ENCODE measurements at regions not wholly inside any gene's neighbourhood (a gene's known extent, or its start where the extent isn't known, plus 50 kb on each side); places are given as distances from the start of the nearest gene placed in this dataset.

DNA sequence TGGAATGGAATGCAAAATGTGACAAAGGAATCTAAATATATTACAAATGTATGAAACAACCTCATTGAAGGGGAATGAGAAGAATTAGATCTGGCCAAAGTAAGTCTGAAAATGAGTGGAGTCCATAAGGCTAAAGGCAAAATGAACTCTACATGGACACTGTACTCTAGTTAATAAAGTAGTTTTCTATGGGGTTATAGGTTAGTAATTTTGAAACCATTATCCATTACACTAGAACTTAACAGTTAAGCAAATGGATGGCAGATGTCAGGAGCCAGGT lies 222.1 kb downstream of the NUAK1 start:
- H3K36me3 ChIP-seq (ENCODE audit: control insufficient read depth, insufficient read depth, low read length): no peaks in the 10 kb centered on the region
- DNase-seq (ENCODE audit: low read depth): no peak
- H3K4me3 ChIP-seq (ENCODE audit: low read depth, low read length): no peak overlapping the region
- TF ChIP-seq, protein P1, sequence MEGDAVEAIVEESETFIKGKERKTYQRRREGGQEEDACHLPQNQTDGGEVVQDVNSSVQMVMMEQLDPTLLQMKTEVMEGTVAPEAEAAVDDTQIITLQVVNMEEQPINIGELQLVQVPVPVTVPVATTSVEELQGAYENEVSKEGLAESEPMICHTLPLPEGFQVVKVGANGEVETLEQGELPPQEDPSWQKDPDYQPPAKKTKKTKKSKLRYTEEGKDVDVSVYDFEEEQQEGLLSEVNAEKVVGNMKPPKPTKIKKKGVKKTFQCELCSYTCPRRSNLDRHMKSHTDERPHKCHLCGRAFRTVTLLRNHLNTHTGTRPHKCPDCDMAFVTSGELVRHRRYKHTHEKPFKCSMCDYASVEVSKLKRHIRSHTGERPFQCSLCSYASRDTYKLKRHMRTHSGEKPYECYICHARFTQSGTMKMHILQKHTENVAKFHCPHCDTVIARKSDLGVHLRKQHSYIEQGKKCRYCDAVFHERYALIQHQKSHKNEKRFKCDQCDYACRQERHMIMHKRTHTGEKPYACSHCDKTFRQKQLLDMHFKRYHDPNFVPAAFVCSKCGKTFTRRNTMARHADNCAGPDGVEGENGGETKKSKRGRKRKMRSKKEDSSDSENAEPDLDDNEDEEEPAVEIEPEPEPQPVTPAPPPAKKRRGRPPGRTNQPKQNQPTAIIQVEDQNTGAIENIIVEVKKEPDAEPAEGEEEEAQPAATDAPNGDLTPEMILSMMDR (IDR thresholded peaks at IDR 0.05; ENCODE audit: insufficient read depth, low read length, poor library complexity, severe bottlenecking): no peak
- no peaks in the 10 kb centered on the region for H3K27me3 ChIP-seq (ENCODE audit: control insufficient read depth, insufficient read depth, low read length)

DNA sequence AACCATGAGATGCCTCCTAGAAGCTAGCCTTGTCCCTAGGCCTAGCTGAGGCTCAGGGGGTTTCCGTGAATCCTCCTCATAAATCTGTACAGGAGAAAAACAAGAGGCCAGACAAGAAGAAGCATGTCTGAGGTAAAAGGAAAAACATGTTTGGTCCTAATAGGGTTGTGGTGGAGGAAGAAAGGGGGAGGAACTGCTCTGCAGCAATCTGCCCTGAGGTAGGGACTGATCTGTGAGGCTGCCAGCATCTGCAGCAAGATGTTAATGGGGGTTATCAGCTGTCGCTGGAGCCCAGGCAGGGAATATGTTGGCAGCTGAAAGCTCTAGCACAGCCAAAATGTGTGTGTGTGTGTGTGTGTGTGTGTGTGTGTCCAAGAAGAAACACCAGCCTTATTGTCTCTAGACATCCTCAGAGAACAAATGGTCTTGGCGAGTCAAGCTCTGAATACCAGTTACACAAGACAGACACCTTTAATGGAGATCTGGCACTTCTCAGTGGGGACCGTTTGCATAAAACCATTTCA lies 218.5 kb downstream of the NUAK1 start:
- Histone ChIP-seq H3K36me3 (ENCODE audit: control insufficient read depth, insufficient read depth, low read length) (no peaks in the 10 kb centered on the region), H3K27me3 (ENCODE audit: control insufficient read depth, insufficient read depth, low read length) (no peaks in the 10 kb centered on the region), H3K4me3 (ENCODE audit: low read depth, low read length) (no peak overlapping the region)
- TF ChIP-seq, protein P1 (IDR thresholded peaks at IDR 0.05; ENCODE audit: insufficient read depth, low read length, poor library complexity, severe bottlenecking): no peak
- no peak for DNase-seq (ENCODE audit: low read depth)

DNA sequence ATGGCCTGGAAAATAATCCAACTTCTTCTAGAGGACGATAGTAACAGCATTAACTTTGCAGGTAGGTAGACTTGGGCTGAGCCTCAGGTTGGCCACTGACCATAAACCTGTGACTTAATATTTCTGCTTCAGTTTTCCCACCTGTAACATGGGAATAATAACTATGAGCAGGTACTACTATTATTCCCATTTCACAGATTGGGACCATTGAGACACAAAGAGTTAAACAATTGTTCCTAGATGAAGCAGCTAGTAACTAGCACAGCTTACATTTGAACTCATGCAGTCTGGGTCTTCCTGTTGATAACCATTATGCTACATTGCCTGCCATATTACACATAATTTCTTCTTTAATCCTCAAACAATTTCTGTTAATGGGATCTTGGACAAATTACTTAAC lies 217.7 kb downstream of the NUAK1 start:
- Histone ChIP-seq H3K27me3 (ENCODE audit: control insufficient read depth, insufficient read depth, low read length) (no peaks in the 10 kb centered on the region), H3K36me3 (ENCODE audit: control insufficient read depth, insufficient read depth, low read length) (no peaks in the 10 kb centered on the region), H3K4me3 (ENCODE audit: low read depth, low read length) (no peak overlapping the region)
- DNase-seq (ENCODE audit: low read depth): no peak
- TF ChIP-seq, protein P1 (IDR thresholded peaks at IDR 0.05; ENCODE audit: insufficient read depth, low read length, poor library complexity, severe bottlenecking): no peak

DNA sequence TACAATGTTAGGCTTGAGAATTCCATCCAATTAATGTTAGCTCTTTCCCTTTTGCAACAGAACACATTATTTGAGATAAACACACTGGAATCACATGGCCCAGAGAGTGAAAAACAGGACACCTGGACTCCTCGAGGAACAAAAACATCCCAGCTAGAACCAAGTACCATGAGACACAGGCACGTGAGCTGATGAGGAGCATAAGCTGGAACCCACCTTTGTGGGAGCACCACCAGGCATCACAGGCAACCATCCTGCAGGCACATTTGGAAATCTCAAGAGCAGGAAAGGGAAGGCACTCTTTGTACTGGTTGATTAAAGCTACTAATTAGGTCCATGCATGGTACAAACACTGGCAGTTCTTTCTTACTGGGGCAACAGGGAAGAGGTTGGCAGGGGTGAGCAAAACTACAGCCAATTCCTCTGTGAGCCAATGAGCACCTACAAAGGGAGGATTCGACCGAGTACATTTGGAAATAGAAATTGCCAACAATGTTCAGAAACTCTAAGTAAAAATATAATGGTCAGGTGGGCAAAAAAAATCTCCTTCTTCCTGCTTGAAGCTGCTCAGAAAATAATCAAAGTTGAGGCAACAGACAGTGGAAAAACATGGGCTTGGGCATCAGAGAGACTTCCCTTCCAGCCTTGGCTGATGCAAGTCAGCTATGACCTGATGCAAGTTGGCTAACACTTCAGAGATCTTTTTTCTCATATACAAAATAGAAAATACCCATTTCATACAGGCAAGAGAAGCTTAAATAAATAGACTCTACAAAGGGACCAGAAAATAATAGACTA lies 216.7 kb downstream of the NUAK1 start:
- H3K36me3 ChIP-seq (ENCODE audit: control insufficient read depth, insufficient read depth, low read length): no peaks in the 10 kb centered on the region

DNA sequence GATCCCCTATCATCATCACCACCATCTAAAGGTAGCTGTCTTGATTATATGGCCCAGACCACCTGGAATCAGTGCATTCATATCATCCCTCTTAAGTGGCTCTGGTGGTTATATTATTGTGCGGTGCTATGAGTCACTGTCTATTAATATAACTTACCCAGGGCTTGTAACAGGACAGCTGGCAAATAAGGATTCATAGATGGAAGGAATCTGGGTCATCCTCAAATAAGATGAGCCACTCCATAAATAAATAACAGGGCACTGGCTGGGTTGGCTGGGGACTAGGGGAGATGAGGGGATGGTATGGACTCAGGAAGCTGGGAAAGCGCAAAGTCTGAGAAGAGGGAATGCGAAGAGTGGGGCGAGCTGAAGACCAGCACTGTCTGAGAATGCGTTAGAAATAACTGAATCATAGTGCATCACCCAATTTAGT lies 216.1 kb downstream of the NUAK1 start:
- H3K4me3 ChIP-seq (ENCODE audit: low read depth, low read length): no peak overlapping the region
- no peaks in the 10 kb centered on the region for H3K36me3 ChIP-seq (ENCODE audit: control insufficient read depth, insufficient read depth, low read length)
- DNase-seq (ENCODE audit: low read depth): no peak
- TF ChIP-seq, protein P1 (IDR thresholded peaks at IDR 0.05; ENCODE audit: insufficient read depth, low read length, poor library complexity, severe bottlenecking): no peak
- H3K27me3 ChIP-seq (ENCODE audit: control insufficient read depth, insufficient read depth, low read length): no peaks in the 10 kb centered on the region

More for the DNA sequence above, 216.7 kb downstream of the NUAK1 start:
- Histone ChIP-seq H3K27me3 (ENCODE audit: control insufficient read depth, insufficient read depth, low read length) (no peaks in the 10 kb centered on the region), H3K4me3 (ENCODE audit: low read depth, low read length) (no peak overlapping the region)
- DNase-seq (ENCODE audit: low read depth): no peak
- TF ChIP-seq, protein P1 (IDR thresholded peaks at IDR 0.05; ENCODE audit: insufficient read depth, low read length, poor library complexity, severe bottlenecking): no peak

Data from kidney epithelial cell (primary cell).